SK-N-SH treated with all-trans-retinoic acid at 6 μM for 48 hours (cell line): ENCODE measurements at regions not wholly inside any gene's neighbourhood (a gene's known extent, or its start where the extent isn't known, plus 50 kb on each side); places are given as distances from the start of the nearest gene placed in this dataset.

Source experiments
- ARNTL ChIP-seq: fragments of 450-650 bp; formaldehyde crosslinking; IDR thresholded peaks from 2 replicates; pipeline ENCODE4 v1.5.0; 2020; ENCODE audit warnings: low read depth, mild to moderate bottlenecking, moderate library complexity, borderline replicate concordance
- CSRNP3 ChIP-seq: fragments of 250-450 bp; sonication (Bioruptor Pico); IDR thresholded peaks from 2 replicates; pipeline ENCODE4 v1.5.1; 2021; ENCODE audit warnings: mild to moderate bottlenecking, moderate library complexity
- GLIS3 ChIP-seq: fragments of 250-450 bp; sonication (Bioruptor Pico); IDR thresholded peaks from 2 replicates; pipeline ENCODE4 v1.5.0; 2020; ENCODE audit warnings: mild to moderate bottlenecking, moderate library complexity
- RARB ChIP-seq: fragments of 250-450 bp; sonication (Bioruptor Pico); IDR thresholded peaks from 2 replicates; pipeline ENCODE4 v1.8.0; 2021; ENCODE audit warnings: mild to moderate bottlenecking, moderate library complexity
- SNAI2 ChIP-seq: fragments of 250-450 bp; sonication (Bioruptor Pico); IDR thresholded peaks from 2 replicates; pipeline ENCODE4 v1.5.0; 2020; ENCODE audit warnings: mild to moderate bottlenecking, moderate library complexity
- TCF4 ChIP-seq: fragments of 250-450 bp; sonication (Bioruptor Pico); IDR thresholded peaks from 2 replicates; pipeline ENCODE4 v1.8.0; 2021; ENCODE audit warnings: mild to moderate bottlenecking, moderate library complexity, borderline replicate concordance
- ZFP3 ChIP-seq: fragments of 250-450 bp; sonication (Bioruptor Pico); IDR thresholded peaks from 2 replicates; pipeline ENCODE4 v1.5.0; 2020; ENCODE audit warnings: mild to moderate bottlenecking, moderate library complexity
- ZFP30 ChIP-seq: fragments of 450-650 bp; formaldehyde crosslinking; IDR thresholded peaks from 2 replicates; pipeline ENCODE4 v1.5.0; 2022; ENCODE audit warnings: mild to moderate bottlenecking, moderate library complexity
- ZNF8 ChIP-seq: fragments of 450-650 bp; formaldehyde crosslinking; IDR thresholded peaks from 2 replicates; pipeline ENCODE4 v1.5.0; 2020; ENCODE audit warnings: mild to moderate bottlenecking, moderate library complexity

- TF ChIP-seq CSRNP3, result no peak
- TF ChIP-seq TCF4 (CRISPR knock-in tag), result no peak
- no peak for TF ChIP-seq ARNTL (CRISPR knock-in tag)
- no peak for TF ChIP-seq ZFP30
- no peak for TF ChIP-seq ZFP3
- TF ChIP-seq RARB (CRISPR knock-in tag), result no peak
- no peak for TF ChIP-seq SNAI2 (CRISPR knock-in tag)
- TF ChIP-seq GLIS3 (CRISPR knock-in tag), result no peak
- TF ChIP-seq ZNF8 (CRISPR knock-in tag), result no peak
These were observed 303.9 kb downstream of the PAX3 start for GRCh38 chr2:221994926-221995325.
